ENCODE measurements at regions not wholly inside any gene's neighbourhood (a gene's known extent, or its start where the extent isn't known, plus 50 kb on each side); places are given as distances from the start of the nearest gene placed in this dataset.

- TF ChIP-seq CTCF (IDR thresholded peaks at IDR 0.05) (no peak), POLR2A (IDR thresholded peaks at IDR 0.05) (no peak)
- ATAC-seq (no peak), DNase-seq (no peak)
- no peak overlapping the region for H3K27ac ChIP-seq
- H3K27me3 ChIP-seq: no peaks in the 10 kb centered on the region
- no peak overlapping the region for H3K4me3 ChIP-seq
- no peaks in the 10 kb centered on the region for H3K9me3 ChIP-seq
- H3K36me3 ChIP-seq: no peaks in the 10 kb centered on the region
- WGBS (ENCODE audit: insufficient coverage, low coverage, low lambda C conversion rate, missing lambda C conversion rate): 83% methylated on average over 9 of the region's 10 CpGs
- no peaks in the 10 kb centered on the region for H3K4me1 ChIP-seq
- intact Hi-C loops (cut with DNase I): no loop called here
Measured at GRCh38 chr2:204472375-204472774, 72.9 kb upstream of the PARD3B start.

GRCh38 chr2:204473224-204473623 lies 72.1 kb upstream of the PARD3B start:
- intact Hi-C loops (cut with DNase I): no loop called here
- no peaks in the 10 kb centered on the region for H3K36me3 ChIP-seq
- H3K27ac ChIP-seq: no peak overlapping the region
- H3K27me3 ChIP-seq: no peaks in the 10 kb centered on the region
- TF ChIP-seq POLR2A (IDR thresholded peaks at IDR 0.05): no peak
- TF ChIP-seq CTCF (IDR thresholded peaks at IDR 0.05): no peak
- H3K9me3 ChIP-seq: no peaks in the 10 kb centered on the region
- 81% methylated on average over 6 of the region's 6 CpGs for WGBS (ENCODE audit: insufficient coverage, low coverage, low lambda C conversion rate, missing lambda C conversion rate)
- DNase-seq (no peak), ATAC-seq (no peak)
- H3K4me3 ChIP-seq: no peak overlapping the region
- no peaks in the 10 kb centered on the region for H3K4me1 ChIP-seq

- Histone ChIP-seq H3K27me3 (no peaks in the 10 kb centered on the region), H3K4me1 (no peaks in the 10 kb centered on the region), H3K9me3 (no peaks in the 10 kb centered on the region), H3K27ac (no peak overlapping the region), H3K4me3 (no peak overlapping the region), H3K36me3 (no peaks in the 10 kb centered on the region)
- WGBS (ENCODE audit: insufficient coverage, low coverage, low lambda C conversion rate, missing lambda C conversion rate): 88% methylated on average over 5 of the region's 5 CpGs
- no peak for TF ChIP-seq CTCF (IDR thresholded peaks at IDR 0.05)
- no peak for TF ChIP-seq POLR2A (IDR thresholded peaks at IDR 0.05)
- ATAC-seq: no peak
- intact Hi-C loops (cut with DNase I): no loop called here
- DNase-seq: no peak
Measured at GRCh38 chr2:204475399-204475798, 69.9 kb upstream of the PARD3B start.

GRCh38 chr2:204477358-204477950 lies 67.8 kb upstream of the PARD3B start:
- H3K4me1 ChIP-seq: no peaks in the 10 kb centered on the region
- H3K9me3 ChIP-seq: no peaks in the 10 kb centered on the region
- TF ChIP-seq POLR2A (IDR thresholded peaks at IDR 0.05): no peak
- TF ChIP-seq CTCF (IDR thresholded peaks at IDR 0.05): no peak
- H3K36me3 ChIP-seq: no peaks in the 10 kb centered on the region
- no peak for DNase-seq
- 76% methylated on average over 4 of the region's 4 CpGs for WGBS (ENCODE audit: insufficient coverage, low coverage, low lambda C conversion rate, missing lambda C conversion rate)
- H3K27me3 ChIP-seq: no peaks in the 10 kb centered on the region
- no peak overlapping the region for H3K27ac ChIP-seq
- intact Hi-C loops (cut with DNase I): no loop called here
- no peak overlapping the region for H3K4me3 ChIP-seq
- ATAC-seq: no peak

- Histone ChIP-seq H3K4me3 (no peak overlapping the region), H3K27ac (no peak overlapping the region), H3K27me3 (no peaks in the 10 kb centered on the region), H3K4me1 (no peaks in the 10 kb centered on the region), H3K36me3 (no peaks in the 10 kb centered on the region), H3K9me3 (no peaks in the 10 kb centered on the region)
- no peak for TF ChIP-seq POLR2A (IDR thresholded peaks at IDR 0.05)
- ATAC-seq (no peak), DNase-seq (no peak)
- intact Hi-C loops (cut with DNase I): no loop called here
- 91% methylated on average over 4 of the region's 4 CpGs for WGBS (ENCODE audit: insufficient coverage, low coverage, low lambda C conversion rate, missing lambda C conversion rate)
Measured at GRCh38 chr2:204479557-204479956, 65.7 kb upstream of the PARD3B start.

Data from right lobe of liver (tissue), 6 donors.